Fibroblast of peridontal ligament (primary cell): ENCODE measurements at regions not wholly inside any gene's neighbourhood (a gene's known extent, or its start where the extent isn't known, plus 50 kb on each side); places are given as distances from the start of the nearest gene placed in this dataset.

Experiments used
- DNase-seq: peaks from one replicate; pipeline ENCODE4 v3.0.0-alpha.2; 2010; ENCODE audit errors: extremely low read depth

DNA sequence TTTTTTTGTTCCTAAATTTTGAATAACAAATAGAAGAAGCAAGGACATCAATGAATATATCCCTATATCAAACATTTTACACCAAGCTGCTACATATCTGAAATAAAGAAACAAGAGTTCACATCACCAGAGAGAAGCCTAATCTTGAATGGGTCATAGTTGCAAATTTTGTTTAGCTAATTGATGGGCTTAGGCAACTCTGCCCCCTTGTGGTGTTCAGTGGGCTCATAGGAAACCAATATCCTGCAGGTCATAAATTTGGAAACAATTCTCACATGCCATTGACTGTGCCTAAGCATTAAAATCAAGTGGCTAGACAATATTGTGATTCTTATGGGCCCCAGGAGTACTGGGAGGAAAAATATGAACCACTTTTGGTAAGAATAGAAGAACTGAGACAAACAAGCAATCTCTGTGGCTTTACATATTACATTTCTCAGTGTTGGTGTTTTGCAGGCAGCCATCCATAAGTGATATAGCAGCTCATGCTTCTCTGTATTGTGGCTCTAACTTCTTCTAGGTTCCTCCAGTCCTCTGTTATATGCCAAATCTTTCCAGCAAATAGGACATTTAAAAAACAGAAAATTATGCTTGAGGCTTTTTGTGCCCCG, 1262.8 kb upstream of the PRMT6 start:
- DNase-seq: peak; percentile 29

DNA sequence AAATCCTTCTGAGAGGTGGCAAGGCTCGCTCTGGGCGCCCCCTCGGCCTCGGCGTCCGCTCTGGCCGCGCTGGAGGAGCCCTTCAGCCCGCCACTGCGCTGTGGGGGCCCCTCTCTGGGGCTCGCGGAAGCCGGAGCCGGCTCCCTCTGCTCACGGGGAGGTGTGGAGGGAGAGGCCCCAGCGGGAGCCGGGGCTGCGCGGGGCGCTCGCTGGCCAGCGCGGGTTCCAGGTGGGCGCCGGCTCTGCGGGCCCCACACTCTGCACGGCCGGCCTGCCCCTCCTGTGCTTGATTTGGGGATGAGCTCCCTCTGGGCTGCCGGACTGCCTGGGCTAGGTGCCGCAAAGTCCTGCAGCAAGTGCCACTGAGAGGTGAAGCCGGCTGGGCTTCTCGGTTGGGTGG, 1260.7 kb upstream of the PRMT6 start:
- DNase-seq: no peak

DNA sequence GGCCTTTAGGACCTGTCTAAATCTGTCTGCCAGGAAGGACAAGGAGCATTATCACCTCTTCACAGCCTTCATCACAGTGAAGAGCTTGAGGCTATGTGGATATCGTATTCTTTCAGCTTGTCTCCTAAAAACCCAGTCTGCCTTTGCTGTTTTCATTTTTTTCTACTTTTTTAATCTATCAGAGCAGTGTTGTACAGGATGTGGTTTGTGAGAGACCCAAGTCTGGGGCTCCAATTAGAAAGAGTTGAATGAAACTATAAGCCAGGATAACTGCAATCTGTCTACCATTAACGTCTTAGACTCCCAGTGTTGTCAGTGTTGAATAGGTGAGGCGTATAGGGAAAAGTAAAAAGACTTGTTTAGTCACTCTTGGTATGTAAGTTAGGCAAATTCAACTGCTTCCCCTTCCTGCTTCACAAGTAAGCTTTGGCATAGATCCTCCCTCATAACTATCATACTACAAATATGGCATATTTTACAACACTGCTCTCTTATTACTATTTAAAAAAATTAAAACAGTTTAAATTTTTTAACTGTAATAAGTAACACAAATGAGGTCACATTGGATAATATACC, 1225.8 kb upstream of the PRMT6 start:
- no peak for DNase-seq

DNA sequence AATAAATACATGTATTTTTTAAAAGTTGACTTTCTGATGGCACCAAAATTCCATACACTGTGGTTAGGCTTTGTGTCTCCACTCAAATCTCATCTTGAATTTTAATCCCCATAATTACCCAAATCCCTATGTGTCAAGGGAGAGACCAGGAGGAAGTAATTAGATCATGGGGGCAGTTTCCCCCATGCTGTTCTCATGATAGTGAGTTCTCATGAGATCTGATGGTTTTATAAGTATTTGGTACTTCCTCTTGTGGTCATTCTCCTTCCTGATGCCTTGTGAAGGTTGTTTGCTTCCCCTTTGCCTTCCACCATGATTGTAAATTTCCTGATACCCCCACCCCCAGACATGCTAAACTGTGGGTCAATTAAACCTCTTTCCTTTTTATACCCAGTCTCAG, 1218.4 kb upstream of the PRMT6 start:
- DNase-seq: no peak

DNA sequence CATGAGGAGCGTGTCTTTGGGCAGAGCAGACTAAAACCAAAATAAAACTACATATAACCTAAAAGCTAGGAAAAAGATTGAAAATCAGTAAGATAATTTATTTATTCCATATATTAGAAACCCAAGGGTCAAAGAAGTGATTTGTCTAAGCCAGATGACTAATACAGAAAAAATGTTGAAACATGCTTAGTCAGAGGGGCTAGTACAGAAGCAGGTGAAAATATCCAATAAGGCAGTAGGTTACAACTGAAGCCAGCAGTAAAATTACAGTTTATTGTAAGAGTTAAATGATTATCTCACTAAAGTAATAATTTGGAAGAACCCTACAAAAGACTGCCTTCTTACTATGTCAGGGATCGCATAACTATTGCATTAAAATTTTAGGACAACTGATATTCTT, 1190.9 kb upstream of the PRMT6 start:
- DNase-seq: no peak

DNA sequence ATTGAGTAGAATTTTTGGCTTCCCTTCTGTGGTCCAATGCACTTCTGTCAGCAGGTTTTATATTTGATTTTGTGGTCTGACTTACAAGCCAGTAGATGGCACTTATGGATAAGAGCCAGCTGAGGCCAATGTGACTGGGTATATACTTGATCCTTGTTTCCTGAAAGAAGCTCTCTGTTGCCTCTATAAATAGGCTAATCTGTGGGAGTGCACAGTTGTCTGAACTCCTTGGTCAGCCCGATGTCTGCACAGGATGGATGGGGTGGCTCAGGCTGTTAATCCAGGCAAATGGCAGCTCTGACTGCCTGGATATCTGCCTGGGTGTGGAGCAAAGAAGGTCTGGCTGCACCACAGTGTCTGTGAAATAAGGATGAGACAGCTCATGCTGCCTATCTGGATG, 1183.7 kb upstream of the PRMT6 start:
- DNase-seq: no peak

DNA sequence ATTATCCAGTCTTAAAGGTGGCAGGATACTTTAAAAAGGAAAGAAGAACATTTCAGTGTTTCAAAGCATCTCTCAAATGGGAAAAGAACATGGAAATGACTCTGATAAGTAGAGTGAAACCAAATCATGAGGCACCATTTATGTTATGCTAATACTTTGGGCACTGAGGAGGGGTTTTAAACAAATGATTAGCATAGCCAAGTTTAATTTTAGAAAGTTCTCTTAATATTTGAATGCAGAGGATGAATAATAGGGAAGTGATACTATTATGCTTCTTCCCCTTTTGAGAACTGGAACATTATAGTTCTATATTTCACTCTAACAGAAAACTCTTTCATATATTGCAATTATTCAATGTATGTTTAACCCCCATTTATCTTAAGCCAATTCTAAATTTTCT, 1181.9 kb upstream of the PRMT6 start:
- DNase-seq: no peak

DNA sequence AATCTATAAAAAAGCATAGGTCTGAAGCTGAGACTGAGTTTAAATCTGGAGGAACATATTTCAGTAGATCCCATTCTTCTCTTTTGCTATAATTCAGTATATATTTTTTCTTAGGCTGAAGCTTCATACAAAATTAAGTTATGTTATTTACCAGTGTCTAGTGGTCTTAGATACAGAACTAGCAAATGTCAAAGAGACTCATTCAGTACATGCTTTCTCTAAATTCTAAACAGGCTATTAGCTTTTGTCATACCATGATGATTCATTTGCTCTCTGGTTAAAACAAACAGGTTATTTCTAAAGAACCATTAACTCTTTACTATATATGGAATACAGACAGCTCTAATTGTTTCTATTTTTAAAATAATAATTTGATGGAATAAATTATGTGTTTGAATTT, 1170.2 kb upstream of the PRMT6 start:
- DNase-seq: no peak

DNA sequence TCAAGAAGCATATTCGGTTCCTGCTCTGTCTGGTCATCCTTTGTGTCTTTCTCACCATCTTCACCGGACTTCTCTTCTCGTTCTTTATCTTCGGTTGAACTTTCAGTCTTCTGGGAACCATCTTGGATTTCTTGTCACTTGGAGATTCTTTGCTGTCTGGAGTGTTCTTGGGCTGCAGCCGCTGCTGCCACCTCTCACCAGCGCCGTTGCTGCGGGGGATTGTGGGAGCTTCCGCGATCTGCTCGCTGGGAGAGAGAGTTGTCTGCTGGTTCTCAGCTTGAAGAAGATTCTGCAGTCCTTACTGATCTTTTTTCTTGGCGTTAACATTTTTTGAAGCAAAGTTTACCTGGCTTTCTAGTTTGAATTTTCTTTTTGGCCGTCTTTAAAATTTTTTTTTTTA, 1165.2 kb upstream of the PRMT6 start:
- DNase-seq: no peak

DNA sequence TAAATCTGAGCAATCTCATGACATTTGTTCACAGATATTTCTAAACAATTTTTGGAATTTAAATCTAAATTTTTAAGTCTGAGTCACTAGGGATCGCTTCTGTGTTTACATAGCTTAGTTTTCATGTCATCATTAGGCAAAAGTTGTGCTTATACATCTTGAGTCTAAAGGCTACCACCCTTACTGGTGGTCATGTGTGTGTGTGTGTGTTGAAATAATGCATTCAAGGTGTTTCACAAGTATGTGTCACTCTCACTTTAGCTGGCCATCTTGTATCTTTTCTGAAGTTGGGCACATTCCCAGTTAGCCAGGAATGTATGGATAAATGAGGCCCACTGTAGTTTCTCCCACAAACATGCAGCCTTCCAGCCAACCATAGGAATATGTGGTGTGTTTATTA, 1162.5 kb upstream of the PRMT6 start:
- no peak for DNase-seq

DNA sequence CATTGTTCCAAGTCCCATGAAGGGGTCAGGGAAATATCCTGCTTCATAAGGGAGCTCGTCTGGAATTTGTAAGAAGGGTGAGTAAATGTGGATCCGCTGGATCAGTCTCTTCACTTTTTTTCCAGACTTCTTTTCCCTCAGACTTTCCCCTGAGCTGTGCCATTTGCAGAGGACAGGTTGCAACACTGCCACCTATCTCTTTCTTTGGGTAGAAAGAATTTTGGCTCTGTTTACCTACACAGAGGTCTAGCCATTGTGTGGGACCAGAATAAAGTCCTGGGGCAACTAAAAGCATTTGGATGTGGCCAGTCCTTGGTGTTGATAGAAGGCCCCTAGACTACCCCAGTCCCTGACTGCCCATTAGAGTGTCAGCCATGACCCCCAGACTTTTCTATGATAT, 1146.7 kb upstream of the PRMT6 start:
- no peak for DNase-seq

DNA sequence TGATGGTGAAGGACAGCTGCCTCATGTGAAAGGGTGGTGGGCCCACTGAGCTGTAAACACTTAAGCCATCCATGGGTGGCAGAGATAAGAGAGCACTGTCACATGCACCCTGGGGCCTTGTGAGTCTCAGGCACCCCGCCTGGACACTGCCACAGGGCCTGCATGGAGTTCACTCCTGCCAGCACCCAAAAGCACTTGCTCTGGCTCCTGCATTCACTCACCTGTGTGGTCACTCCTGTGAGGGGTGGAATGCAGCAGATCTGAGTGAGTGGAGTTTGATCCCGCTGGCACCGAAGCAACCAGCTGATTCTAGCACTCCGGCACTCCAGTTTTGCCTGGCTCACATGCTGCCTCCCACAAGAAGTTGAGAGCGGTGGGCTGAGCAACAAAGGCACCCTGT, 1142.1 kb upstream of the PRMT6 start:
- no peak for DNase-seq

DNA sequence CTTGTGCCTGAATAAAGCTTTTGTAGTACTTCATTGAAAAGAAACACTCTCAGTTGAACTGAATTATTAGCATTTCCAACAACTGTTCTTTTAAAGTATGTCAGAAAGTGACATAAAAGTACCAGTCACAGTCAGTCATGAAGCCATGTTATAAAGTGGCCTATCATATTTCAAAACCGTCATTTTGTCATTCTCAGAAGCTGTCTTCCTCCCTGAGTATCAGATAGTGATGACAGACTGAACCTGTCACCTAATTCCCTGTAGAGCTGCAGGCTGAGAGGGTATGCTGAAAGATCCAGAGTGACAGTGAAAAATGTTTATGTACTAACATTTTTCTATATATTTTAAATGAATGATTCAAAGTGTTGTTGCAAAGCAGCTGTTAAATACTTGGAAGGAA, 1121.7 kb upstream of the PRMT6 start:
- no peak for DNase-seq

DNA sequence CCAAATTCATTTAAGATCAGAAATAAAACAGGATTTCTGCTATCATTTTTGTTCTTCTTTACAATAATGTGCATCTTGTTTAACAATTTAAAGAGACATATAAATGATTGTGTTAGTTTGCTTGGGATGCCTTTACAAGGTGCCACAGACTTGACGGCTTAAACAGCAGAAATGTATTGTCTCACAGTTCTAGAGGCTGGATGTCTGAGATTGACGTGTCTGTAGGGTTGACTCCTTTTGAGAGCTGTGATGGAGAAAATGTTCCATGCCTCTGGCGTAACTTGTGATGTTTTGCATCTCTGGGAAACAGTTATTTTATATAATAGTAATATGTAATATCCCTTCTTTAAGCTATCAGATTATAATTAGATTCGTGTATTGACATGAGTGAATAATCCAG, 1091.6 kb upstream of the PRMT6 start:
- DNase-seq: no peak

DNA sequence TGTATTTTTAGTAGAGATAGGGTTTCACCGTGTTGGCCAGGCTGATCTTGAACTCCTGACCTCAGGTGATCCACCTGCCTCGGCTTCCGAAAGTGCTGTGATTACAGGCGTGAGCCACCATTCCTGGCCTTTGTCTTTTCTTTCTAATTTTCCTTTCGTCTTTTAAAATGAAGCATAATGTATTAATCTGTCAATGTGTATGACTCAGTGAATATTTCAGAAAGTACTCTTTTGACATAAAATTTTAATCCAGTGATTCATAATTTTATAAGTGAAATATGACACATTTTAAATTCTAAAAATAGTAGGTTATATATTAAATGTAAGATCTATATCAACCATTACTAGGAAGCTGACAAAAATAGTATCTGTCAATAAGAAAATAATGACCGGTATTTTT, 1059.0 kb upstream of the PRMT6 start:
- no peak for DNase-seq

DNA sequence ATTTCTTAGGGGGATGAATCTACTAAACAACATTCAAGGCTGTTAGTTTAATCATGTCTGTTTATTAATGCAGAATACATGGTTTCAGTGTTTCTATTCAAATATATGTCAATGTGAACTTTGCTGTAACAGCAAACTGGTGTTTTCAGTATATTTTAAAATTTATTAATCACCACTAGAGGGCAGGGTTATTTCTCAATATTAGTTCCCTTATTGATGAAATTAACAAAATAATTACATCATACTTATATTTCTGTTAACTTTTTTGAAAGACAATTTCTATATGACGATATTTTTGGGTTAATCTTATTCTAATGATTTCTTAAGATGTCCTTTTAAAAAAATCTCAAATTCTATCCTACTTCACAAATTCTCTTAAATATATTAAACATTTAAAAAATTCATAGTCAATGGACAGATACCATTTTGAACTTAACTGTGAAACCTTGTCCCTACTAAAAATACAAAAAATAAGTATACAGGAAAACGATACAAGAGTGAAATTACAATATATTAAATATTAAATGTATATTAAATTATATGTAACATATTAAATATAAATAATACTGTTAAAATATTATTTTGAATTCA, 1034.1 kb upstream of the PRMT6 start:
- peak; percentile 23 for DNase-seq

DNA sequence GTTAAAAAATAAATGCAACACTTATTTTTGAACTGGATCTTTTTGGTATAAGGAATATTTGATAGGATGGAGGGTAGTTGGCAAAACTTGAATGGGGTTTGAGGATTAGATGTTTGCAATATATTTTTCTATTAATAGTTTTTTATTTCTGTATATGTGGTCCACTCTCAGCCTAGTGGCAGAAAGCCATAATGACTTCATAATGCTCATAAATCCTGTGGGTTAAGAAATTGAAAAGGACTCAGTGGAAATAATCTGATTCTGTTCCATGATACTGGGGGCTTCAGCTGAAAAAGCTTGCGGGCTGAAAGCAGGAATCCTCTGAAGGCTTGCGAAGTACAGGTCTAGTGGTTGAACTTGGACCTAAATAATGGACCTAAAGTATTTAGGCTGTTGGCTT, 1028.6 kb upstream of the PRMT6 start:
- no peak for DNase-seq

DNA sequence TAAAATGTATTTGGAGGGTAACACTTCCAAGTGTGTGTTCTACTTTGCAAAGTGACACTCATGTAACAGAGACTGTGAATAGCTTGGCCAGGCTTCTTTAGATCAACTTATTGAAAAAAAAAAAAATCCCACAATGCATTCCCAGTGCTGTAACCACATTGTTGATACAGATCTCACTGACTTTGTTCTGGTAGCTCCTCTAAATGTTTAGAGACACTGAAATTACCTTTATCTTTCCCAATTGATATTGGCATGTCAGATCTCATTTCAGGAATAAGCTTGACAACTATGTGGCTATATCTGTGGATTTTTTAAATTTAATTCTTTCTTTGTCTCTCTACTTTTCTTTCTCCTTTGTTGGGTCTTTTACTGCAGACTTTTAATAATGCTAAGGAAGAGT, 1018.9 kb upstream of the PRMT6 start:
- no peak for DNase-seq

DNA sequence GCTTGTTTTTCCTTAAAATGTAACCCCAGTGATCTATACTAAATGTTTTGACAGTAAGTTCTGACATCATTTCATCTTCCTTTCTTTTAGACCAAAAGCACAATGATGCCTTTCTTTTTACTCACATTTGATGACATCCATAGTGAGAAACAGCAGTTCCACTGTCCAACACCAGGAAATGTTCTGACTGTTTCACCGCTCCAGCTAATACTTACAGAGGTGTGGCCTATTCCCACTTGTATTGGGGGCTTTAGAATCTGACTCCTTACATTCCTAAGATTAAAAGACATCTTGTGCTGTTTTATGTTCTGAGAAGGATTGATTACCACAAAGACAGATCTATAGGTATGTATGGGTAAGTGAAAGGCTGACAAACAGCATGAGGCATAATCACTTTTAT, 1018.2 kb upstream of the PRMT6 start:
- no peak for DNase-seq

DNA sequence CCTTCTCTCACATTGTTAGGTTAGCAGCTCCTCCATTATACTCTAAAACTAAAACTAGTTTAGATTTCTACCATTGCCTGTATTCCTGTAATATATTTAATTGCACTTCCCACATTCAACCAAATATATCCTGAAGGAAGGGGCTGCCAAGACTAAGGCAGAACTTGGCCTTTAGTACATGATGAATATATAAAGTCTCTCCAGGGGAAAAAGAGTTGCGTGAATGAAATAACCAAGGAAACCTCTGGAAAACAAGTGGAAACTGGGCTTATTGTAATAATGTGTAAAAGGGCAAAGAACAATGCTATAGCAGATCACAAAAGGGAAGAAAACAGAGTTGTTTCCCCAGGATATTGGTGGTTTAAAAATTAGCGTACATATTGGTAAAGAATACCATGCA, 1012.5 kb upstream of the PRMT6 start:
- DNase-seq: no peak

DNA sequence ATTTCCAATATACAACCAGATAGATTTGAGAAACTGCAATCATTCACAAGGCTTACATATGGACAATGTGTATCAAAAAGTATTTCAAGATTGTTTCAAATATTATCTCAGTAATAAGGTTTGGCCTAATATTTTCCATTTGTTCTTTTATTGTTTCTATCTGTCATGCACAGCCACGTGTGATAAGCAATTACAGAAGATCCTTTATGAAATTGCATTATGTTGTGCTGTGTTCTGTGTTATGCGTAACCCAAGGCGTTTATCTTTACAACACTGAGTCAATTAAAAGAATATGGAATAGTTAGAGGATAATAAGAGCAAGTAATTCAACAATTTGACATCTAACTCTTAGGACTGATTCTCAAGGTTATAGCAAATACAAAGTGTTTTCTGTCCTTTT, 1009.3 kb upstream of the PRMT6 start:
- DNase-seq: no peak

DNA sequence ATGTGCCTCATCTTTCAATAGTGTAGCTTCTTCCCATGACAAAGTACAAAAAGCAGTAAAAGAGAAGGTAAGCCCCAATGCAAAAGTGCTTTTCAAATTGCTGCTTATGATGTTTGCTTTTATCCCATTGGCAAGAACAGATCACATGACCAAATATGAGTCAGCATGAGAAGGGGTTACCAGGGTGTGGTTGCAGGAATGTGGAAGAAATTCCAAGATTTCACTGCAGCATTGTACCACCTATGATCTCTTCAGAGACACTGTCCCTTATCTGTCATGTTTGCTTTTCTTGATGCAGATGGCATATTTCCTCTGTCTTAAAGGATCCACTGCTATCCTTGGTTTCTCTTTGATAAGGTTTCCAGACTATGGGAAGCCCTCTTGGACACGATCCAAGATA, 1006.9 kb upstream of the PRMT6 start:
- DNase-seq: no peak

DNA sequence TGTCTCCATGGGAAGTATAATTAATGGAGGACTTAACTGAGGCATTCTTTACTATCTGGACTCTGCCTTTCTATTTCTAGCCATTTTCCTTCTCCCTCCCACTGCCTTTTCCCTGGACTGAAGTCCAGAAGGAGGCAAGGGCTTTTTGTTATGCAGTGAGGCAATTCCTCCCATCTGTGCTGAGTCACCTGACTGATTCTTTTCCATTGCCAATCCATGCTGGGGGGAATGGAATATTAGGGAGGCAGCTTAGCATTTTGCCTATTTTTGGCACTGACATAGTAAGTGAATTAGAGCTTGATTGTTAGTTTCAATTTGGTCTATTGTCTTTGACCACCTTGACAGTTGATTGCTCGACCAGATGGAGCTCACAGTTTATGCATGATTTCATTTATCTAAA, 1000.6 kb upstream of the PRMT6 start:
- DNase-seq: no peak
